Stimulated activated CD4-positive, alpha-beta T cell treated with anti-CD3 and anti-CD28 coated beads, Interleukin-1b, Interleukin-23, amount 100 ng/mL, for 24 hours (primary cell): ENCODE measurements at regions not wholly inside any gene's neighbourhood (a gene's known extent, or its start where the extent isn't known, plus 50 kb on each side); places are given as distances from the start of the nearest gene placed in this dataset.

Source experiments
- DNase-seq, 4 experiments: peaks; one replicate each; pipeline ENCODE4 v3.0.0-alpha.2; 2020; ENCODE audit warnings: low read depth in 4 of 4, low spot score in 1 of 4

DNA sequence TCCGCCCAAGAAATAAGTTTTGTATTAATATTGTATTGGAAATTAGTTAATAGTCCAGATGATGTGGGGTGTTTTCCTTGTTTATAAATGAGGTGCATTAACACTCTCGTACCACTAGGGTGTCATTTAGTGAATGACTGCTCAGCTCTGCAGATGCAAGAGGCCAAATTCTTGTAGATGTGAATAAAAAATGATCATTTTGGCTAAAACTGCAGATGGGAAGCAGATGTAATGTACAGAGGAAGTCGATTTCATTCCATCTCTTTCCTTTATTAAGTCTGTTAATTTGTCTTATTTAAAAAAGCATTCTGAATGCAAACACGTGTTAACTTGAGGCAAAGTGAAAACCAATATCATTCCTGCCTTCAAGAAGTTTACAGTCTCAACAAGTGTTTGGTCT is 108.1 kb downstream of the DHX15 start:
- DNase-seq = no peak

- DNase-seq = no peak
These were observed 108.6 kb downstream of the DHX15 start for GRCh38 chr4:24475756-24476155.

DNA sequence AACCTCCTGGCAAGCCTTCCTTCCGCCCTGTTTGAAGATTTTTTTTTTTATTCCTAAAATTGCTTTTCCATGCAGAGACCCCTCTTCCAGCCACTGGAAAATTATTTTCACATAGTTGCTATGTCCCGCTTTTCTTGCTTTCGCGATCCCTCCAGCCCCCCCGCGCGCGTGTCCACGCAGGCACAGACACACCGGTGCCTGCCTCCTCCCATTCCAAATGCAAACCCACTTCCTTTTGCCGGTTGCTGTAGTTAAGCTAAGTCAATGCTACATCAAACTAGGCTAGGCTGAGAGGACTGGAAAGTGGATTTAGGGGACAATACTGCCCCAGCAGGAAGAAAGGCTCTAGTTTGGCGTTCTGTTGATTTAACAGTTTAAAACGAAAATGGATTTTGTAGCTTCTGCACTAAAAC is 111.0 kb downstream of the DHX15 start:
- DNase-seq = no peak

- DNase-seq = peak in 3 of 4 experiments; percentile 12 to 37 (median 35)
These were observed 111.6 kb downstream of the DHX15 start for GRCh38 chr4:24472514-24473308.

DNA sequence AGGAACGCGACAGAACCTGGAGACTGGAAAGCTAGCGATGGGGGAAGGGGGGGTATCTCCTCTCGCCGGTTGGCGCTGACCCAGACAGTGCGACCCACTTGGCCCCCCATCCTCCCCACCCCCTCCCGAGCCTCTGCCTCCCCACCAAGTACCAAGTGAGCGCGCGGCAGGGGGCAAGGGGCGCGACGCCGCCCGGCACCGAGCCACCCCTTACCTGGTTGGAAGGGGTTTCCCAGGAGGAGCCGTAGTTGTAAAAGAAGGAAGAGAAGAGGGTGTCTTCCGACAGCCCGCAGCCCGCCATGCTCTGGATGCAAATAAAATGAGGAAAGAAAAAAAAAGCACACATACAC is 112.2 kb downstream of the DHX15 start:
- DNase-seq = no peak

DNA sequence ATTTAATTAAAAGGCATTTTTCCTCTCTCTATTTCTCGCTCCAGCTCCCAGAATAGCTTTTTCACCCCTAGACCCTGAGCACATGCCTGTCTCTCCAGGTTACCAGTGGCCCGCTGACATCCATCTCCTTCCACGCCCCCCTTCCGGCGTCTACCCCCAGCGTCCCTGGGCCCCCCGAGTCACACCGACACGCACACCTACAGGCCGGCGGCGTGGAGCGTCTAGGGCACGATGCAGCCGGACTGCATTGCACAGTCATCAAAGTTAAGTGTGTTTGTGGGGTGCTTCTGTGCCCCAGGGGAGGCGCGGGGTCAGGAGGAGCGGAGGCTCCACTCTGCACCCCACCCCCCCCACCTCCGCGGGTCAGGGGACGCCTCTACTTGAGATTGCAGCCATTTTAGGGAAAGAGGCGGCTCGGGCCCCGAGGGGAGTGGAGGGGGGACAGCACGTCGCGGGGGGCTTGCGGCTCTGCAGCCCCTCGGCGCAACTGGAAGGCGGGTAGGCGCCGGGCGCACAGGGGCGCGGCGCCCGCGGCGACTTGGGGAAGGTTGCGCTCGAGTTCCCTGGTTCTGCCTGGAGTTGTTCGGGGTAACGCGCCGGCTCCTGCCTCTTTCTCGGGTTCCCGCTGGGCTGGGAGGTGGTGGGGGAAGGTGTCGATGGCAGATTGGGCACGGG is 112.7 kb downstream of the DHX15 start:
- DNase-seq = peak in 1 of 4 experiments; percentile 1

GRCh38 chr4:24470666-24471485 is 113.5 kb downstream of the DHX15 start:
- DNase-seq = peak in 2 of 4 experiments; percentile 4 to 17

GRCh38 chr4:24468071-24468470 is 116.3 kb downstream of the DHX15 start:
- DNase-seq = no peak

DNA sequence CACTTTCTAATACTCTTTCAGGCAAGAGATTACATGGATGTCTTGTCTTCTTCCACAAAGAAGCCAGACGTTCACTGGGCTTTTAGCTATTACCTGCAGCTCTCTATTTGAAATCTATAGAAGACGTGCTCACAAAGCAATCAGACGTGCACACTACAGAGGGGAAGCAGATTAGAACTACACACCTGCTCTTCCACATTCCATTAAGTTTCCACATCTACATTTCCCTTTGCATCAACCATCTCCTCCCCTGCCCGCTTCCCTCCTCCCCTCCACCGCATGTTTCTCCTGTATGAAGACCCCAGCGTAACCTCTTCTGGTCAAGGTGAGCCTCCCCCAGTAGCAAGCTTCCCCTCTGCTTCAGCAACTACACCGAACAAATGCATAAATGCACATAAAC is 119.8 kb downstream of the DHX15 start:
- DNase-seq = no peak

- DNase-seq = no peak
These were observed 127.9 kb downstream of the DHX15 start for GRCh38 chr4:24456431-24456830.

- DNase-seq = no peak
These were observed 130.4 kb downstream of the DHX15 start for GRCh38 chr4:24453951-24454350.

- DNase-seq = no peak
These were observed 132.5 kb downstream of the DHX15 start for GRCh38 chr4:24451870-24452269.

- DNase-seq = no peak
These were observed 141.2 kb downstream of the DHX15 start for GRCh38 chr4:24443200-24443599.

GRCh38 chr4:24440765-24441164 is 143.6 kb downstream of the DHX15 start:
- no peak for DNase-seq

DNA sequence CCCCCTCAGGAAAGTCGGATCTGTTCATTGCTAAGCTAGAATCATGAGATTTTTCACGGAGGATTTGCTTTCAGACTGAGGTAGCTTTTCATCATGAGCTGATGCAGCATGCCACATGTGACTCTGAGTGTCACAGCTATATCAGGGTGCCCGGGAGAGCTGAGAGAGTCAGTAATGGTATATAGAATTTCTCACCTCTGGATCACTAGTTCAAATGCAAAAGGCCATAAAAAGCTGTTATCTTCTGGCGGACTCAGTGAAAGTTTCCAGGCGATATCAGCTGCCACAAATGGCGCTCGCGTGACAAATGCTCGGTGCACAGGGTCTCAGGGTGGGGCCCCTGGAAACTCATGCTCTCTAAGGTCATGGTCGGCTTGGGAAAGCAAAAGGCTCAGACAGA is 150.1 kb downstream of the DHX15 start:
- DNase-seq = no peak

DNA sequence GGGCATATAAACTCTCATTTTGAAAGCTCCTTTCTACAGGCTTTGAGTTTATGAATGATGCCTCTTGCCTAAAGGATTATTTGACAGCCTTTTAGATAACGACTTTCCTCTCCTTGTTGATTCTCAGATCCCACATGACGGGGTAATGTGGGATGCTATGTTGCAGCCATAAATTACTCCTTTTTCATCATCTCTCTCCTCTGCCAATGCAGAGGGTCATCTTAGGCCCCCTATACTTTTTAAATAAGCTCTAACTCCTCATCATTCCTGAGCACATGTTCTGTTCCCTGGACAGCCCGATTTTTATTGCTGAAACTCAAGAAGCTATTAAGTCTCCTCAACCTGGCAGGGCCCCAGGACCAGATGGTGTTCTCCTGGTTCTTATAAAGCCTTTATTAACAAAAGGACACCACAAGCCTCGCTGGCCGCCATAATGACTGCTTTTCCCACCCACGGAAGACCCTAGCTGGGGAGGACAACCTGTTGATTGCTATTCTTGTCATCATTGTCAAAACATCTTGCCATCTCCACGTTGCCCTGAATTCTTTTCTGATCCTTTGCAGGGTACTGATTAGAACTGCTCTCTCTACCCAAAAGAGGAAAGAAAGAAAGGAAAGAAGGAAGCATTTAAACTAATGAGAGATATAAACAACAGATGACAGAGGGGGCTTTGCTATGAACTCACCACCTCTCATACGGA is 150.7 kb downstream of the DHX15 start:
- DNase-seq = no peak

GRCh38 chr4:24428850-24429249 is 155.5 kb downstream of the DHX15 start:
- DNase-seq = no peak

DNA sequence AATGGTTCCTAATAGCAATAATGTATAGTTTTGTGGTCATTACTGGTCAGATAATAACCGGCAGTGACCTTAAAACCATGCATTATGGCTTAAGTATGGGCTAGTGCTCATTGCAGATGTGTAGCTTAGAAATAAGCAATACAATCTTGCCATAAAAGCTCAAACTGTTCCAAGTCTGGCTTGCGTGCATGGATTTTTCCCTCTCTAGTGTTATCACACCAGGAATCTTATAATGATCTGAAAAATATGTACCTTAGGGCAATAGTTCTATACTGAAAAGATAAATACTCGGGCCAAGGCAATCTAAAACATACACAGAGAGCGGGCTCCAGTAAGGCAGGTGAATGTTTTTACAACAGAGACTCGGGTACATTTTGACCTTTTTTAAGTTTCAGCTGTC is 157.8 kb downstream of the DHX15 start:
- no peak for DNase-seq

DNA sequence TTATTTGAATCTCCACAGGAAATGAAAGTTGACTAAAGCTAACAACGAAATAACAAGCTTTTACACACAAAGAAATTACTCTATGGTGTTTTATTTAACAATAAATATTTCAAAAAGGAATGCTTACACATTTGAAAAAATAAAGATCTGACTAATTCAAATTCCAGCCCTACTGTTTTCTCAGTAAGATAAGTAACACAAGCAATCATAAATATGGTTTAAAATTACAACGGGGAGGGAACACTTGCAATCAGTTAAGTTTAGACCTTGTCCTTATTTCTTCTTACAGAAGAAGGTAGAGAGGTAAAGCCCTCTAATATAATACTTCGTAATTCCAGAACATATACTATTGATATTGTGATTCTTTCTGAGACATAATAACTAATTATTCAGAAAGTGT is 158.5 kb downstream of the DHX15 start:
- no peak for DNase-seq

GRCh38 chr4:24423670-24424069 is 160.7 kb downstream of the DHX15 start:
- DNase-seq = no peak

DNA sequence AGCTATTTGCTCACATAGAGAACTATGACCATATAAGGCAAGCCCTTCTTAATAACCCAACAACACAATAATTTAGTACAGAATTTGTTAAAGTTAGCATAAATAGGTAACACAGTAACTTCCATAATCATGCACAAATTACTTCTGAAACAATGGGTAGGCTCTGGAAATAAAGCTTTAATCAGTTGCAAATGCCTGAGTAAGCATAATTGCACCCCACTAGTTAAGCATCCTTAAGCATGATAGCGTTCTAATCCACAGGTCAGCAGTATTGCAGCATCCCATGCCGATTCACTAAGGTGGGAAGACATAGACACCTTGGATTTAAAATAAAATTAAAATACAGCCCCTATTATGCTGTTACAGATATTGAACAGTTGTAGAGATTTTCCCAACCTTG is 161.7 kb downstream of the DHX15 start:
- no peak for DNase-seq
